ENCODE measurements at regions not wholly inside any gene's neighbourhood (a gene's known extent, or its start where the extent isn't known, plus 50 kb on each side); places are given as distances from the start of the nearest gene placed in this dataset.

GRCh38 chr6:126118058-126118755 lies 131.9 kb downstream of the TRMT11 start:
- Mint-ChIP-seq H3K4me3 (no peak overlapping the region), H3K27ac (no peak overlapping the region), H3K36me3 (ENCODE audit: low read depth) (no peaks in the 10 kb centered on the region), H3K27me3 (ENCODE audit: insufficient read depth) (no peaks in the 10 kb centered on the region), H3K9me3 (no peaks in the 10 kb centered on the region), H3K4me1 (peaks cover 13% of the 10 kb centered on the region)
- H3K4me1 ChIP-seq (ENCODE audit: control insufficient read depth, insufficient read depth, low read length): no peaks in the 10 kb centered on the region
- no peak overlapping the region for H3K27ac ChIP-seq (ENCODE audit: low read depth, low read length)
- WGBS, 2 experiments (ENCODE audit: insufficient coverage in 1 of 2, insufficient read length in 1 of 2): 50 to 95% methylated on average over 1 to 4 of the region's 4 CpGs
- H3K9ac ChIP-seq (ENCODE audit: extremely low read depth, low read length, poor library complexity, severe bottlenecking): no peak overlapping the region
- H3K36me3 ChIP-seq (ENCODE audit: control insufficient read depth, insufficient read depth, low read length): no peaks in the 10 kb centered on the region
- no peaks in the 10 kb centered on the region for H3K27me3 ChIP-seq (ENCODE audit: control insufficient read depth, insufficient read depth, low read length, poor library complexity, severe bottlenecking)
- no peak for TF ChIP-seq CTCF (conservative IDR thresholded peaks at IDR 0.05)
- no peaks in the 10 kb centered on the region for H3K9me3 ChIP-seq (ENCODE audit: control insufficient read depth, low read length)
- DNase-seq: no peak
- no peak overlapping the region for H3K4me3 ChIP-seq (ENCODE audit: low read length)

- Histone ChIP-seq H3K27me3 (ENCODE audit: control insufficient read depth, insufficient read depth, low read length, poor library complexity, severe bottlenecking) (no peaks in the 10 kb centered on the region), H3K4me1 (ENCODE audit: control insufficient read depth, insufficient read depth, low read length) (no peaks in the 10 kb centered on the region), H3K36me3 (ENCODE audit: control insufficient read depth, insufficient read depth, low read length) (no peaks in the 10 kb centered on the region), H3K27ac (ENCODE audit: low read depth, low read length) (no peak overlapping the region), H3K9ac (ENCODE audit: extremely low read depth, low read length, poor library complexity, severe bottlenecking) (no peak overlapping the region), H3K4me3 (ENCODE audit: low read length) (no peak overlapping the region), H3K9me3 (ENCODE audit: control insufficient read depth, low read length) (no peaks in the 10 kb centered on the region)
- H3K27me3 Mint-ChIP-seq (ENCODE audit: insufficient read depth): no peaks in the 10 kb centered on the region
- no peak for DNase-seq
- 76 to 84% methylated on average over 2 of the region's 2 CpGs for whole genome bisulfite sequencing, 2 experiments (ENCODE audit: insufficient coverage in 1 of 2, insufficient read length in 1 of 2)
- no peaks in the 10 kb centered on the region for H3K36me3 Mint-ChIP-seq (ENCODE audit: low read depth)
- H3K4me1 Mint-ChIP-seq: peaks cover 16% of the 10 kb centered on the region
- H3K9me3 Mint-ChIP-seq: no peaks in the 10 kb centered on the region
- no peak for TF ChIP-seq CTCF (conservative IDR thresholded peaks at IDR 0.05)
- H3K27ac Mint-ChIP-seq: no peak overlapping the region
- H3K4me3 Mint-ChIP-seq: no peak overlapping the region
Observed at GRCh38 chr6:126118936-126119335, 132.6 kb downstream of the TRMT11 start.

- H3K27ac Mint-ChIP-seq: peak overlapping the region; percentile 59
Observed at GRCh38 chr6:126123226-126123625, 136.9 kb downstream of the TRMT11 start.

More at GRCh38 chr6:126123226-126123625, 136.9 kb downstream of the TRMT11 start:
- no peaks in the 10 kb centered on the region for H3K9me3 ChIP-seq (ENCODE audit: control insufficient read depth, low read length)
- H3K36me3 ChIP-seq (ENCODE audit: control insufficient read depth, insufficient read depth, low read length): no peaks in the 10 kb centered on the region
- Mint-ChIP-seq H3K36me3 (ENCODE audit: low read depth) (no peaks in the 10 kb centered on the region), H3K27me3 (ENCODE audit: insufficient read depth) (no peaks in the 10 kb centered on the region), H3K9me3 (no peaks in the 10 kb centered on the region), H3K4me1 (peaks cover 12% of the 10 kb centered on the region), H3K4me3 (no peak overlapping the region)
- H3K4me1 ChIP-seq (ENCODE audit: control insufficient read depth, insufficient read depth, low read length): no peaks in the 10 kb centered on the region
- H3K27ac ChIP-seq (ENCODE audit: low read depth, low read length): no peak overlapping the region
- no peak overlapping the region for H3K4me3 ChIP-seq (ENCODE audit: low read length)
- WGBS, 2 experiments (ENCODE audit: insufficient coverage in 1 of 2, insufficient read length in 1 of 2): 83 to 90% methylated on average over 2 to 4 of the region's 4 CpGs
- no peak overlapping the region for H3K9ac ChIP-seq (ENCODE audit: extremely low read depth, low read length, poor library complexity, severe bottlenecking)
- no peak for DNase-seq
- no peaks in the 10 kb centered on the region for H3K27me3 ChIP-seq (ENCODE audit: control insufficient read depth, insufficient read depth, low read length, poor library complexity, severe bottlenecking)
- no peak for TF ChIP-seq CTCF (conservative IDR thresholded peaks at IDR 0.05)
